ENCODE measurements at regions not wholly inside any gene's neighbourhood (a gene's known extent, or its start where the extent isn't known, plus 50 kb on each side); places are given as distances from the start of the nearest gene placed in this dataset.

- DNase-seq (ENCODE audit: low spot score), result no peak
Measured at GRCh38 chr18:27606741-27607140, 421.6 kb upstream of the CHST9 start.

GRCh38 chr18:27605107-27605834 is 420.2 kb upstream of the CHST9 start:
- in situ Hi-C loops (cut with MboI; ENCODE audit: low pct_unique_long_range_greater_than_20kb, low sequenced_read_pairs, unreplicated experiment), result no loop called here
- peak; percentile 88 for TF ChIP-seq CTCF (IDR thresholded peaks at IDR 0.05; ENCODE audit: extremely low read depth, insufficient read depth, missing control alignments)
- peak; percentile 22 for DNase-seq (ENCODE audit: low spot score)

More at GRCh38 chr18:27606741-27607140, 421.6 kb upstream of the CHST9 start:
- in situ Hi-C loops (cut with MboI; ENCODE audit: low pct_unique_long_range_greater_than_20kb, low sequenced_read_pairs, unreplicated experiment), result no loop called here
- TF ChIP-seq CTCF (IDR thresholded peaks at IDR 0.05; ENCODE audit: extremely low read depth, insufficient read depth, missing control alignments), result no peak

- TF ChIP-seq CTCF (IDR thresholded peaks at IDR 0.05; ENCODE audit: extremely low read depth, insufficient read depth, missing control alignments), result no peak
- in situ Hi-C loops (cut with MboI; ENCODE audit: low pct_unique_long_range_greater_than_20kb, low sequenced_read_pairs, unreplicated experiment), result no loop called here
- DNase-seq (ENCODE audit: low spot score), result no peak
Measured at GRCh38 chr18:27604583-27604982, 419.5 kb upstream of the CHST9 start.

GRCh38 chr18:27602092-27602491 is 417.0 kb upstream of the CHST9 start:
- no peak for TF ChIP-seq CTCF (IDR thresholded peaks at IDR 0.05; ENCODE audit: extremely low read depth, insufficient read depth, missing control alignments)
- DNase-seq (ENCODE audit: low spot score), result no peak
- in situ Hi-C loops (cut with MboI; ENCODE audit: low pct_unique_long_range_greater_than_20kb, low sequenced_read_pairs, unreplicated experiment), result no loop called here

- in situ Hi-C loops (cut with MboI; ENCODE audit: low pct_unique_long_range_greater_than_20kb, low sequenced_read_pairs, unreplicated experiment), result no loop called here
- DNase-seq (ENCODE audit: low spot score), result no peak
- no peak for TF ChIP-seq CTCF (IDR thresholded peaks at IDR 0.05; ENCODE audit: extremely low read depth, insufficient read depth, missing control alignments)
Measured at GRCh38 chr18:27600245-27600644, 415.1 kb upstream of the CHST9 start.

GRCh38 chr18:27599202-27599829 is 414.2 kb upstream of the CHST9 start:
- TF ChIP-seq CTCF (IDR thresholded peaks at IDR 0.05; ENCODE audit: extremely low read depth, insufficient read depth, missing control alignments), result peak; percentile 87
- DNase-seq (ENCODE audit: low spot score), result peak; percentile 19
- in situ Hi-C loops (cut with MboI; ENCODE audit: low pct_unique_long_range_greater_than_20kb, low sequenced_read_pairs, unreplicated experiment), result loop anchor here (25.0 kb wide), 1 partner anchor 237 kb away; no protein-coding TSS in a partner anchor
